ENCODE measurements at regions not wholly inside any gene's neighbourhood (a gene's known extent, or its start where the extent isn't known, plus 50 kb on each side); places are given as distances from the start of the nearest gene placed in this dataset.

GRCh38 chr4:89446193-89446592 lies 138.6 kb upstream of the GPRIN3 start:
- TF ChIP-seq CTCF (IDR thresholded peaks at IDR 0.05) (no peak), POLR2A (IDR thresholded peaks at IDR 0.05) (no peak)
